Liver (tissue), 8 donors: ENCODE measurements at regions not wholly inside any gene's neighbourhood (a gene's known extent, or its start where the extent isn't known, plus 50 kb on each side); places are given as distances from the start of the nearest gene placed in this dataset.

ENCODE experiments used
- DNase-seq: peaks from one replicate; pipeline ENCODE4 v3.0.0-alpha.2; 2017; ENCODE audit warnings: low spot score
- H3K27ac ChIP-seq, 2 donors: one replicate each; pipeline ENCODE4 v1.7.0; 2013; ENCODE audit warnings: inconsistent platforms in 2 of 2, low read length in 2 of 2, control low read depth in 1 of 2, low read depth in 1 of 2, mild to moderate bottlenecking in 1 of 2
- H3K27me3 ChIP-seq, 4 donors: one replicate each; pipeline versions ENCODE4 v1.6.1 to v1.7.0; 2013; ENCODE audit warnings: low read length in 3 of 4, inconsistent platforms in 1 of 4, mild to moderate bottlenecking in 1 of 4, moderate library complexity in 1 of 4; ENCODE audit not compliant: control insufficient read depth in 4 of 4, insufficient read depth in 4 of 4
- H3K36me3 ChIP-seq, 4 donors: one replicate each; pipeline versions ENCODE4 v1.6.1 to v1.7.0; 2013; ENCODE audit warnings: low read length in 3 of 4, mild to moderate bottlenecking in 3 of 4, low read depth in 1 of 4, moderate library complexity in 1 of 4; ENCODE audit not compliant: control insufficient read depth in 4 of 4, insufficient read depth in 3 of 4
- H3K4me1 ChIP-seq, 4 donors: one replicate each; pipeline versions ENCODE4 v1.6.1 to v1.7.0; 2013; ENCODE audit warnings: low read length in 3 of 4, mild to moderate bottlenecking in 3 of 4, moderate library complexity in 1 of 4; ENCODE audit not compliant: control insufficient read depth in 4 of 4, insufficient read depth in 4 of 4
- H3K4me3 ChIP-seq, 3 donors: one replicate each; pipeline versions ENCODE4 v1.6.1 to v1.7.0; 2013; ENCODE audit warnings: low read length in 3 of 3, control low read depth in 1 of 3, low read depth in 1 of 3, mild to moderate bottlenecking in 1 of 3
- H3K9ac ChIP-seq, 2 donors: one replicate each; pipeline ENCODE4 v1.7.0; 2013; ENCODE audit warnings: low read length in 2 of 2, mild to moderate bottlenecking in 2 of 2, moderate library complexity in 2 of 2, control low read depth in 1 of 2, low read depth in 1 of 2
- H3K9me3 ChIP-seq, 4 donors: one replicate each; pipeline versions ENCODE4 v1.6.1 to v1.7.0; 2013; ENCODE audit warnings: low read length in 3 of 4; ENCODE audit not compliant: control insufficient read depth in 4 of 4
- ATF3 ChIP-seq: IDR thresholded peaks from 2 replicates; pipeline ENCODE4 v1.6.1; 2016; ENCODE audit warnings: antibody characterized with exemption
- EGR1 ChIP-seq, 2 donors: IDR thresholded peaks; 2 replicates each; pipeline ENCODE4 v1.6.1; 2016 to 2018; ENCODE audit warnings: antibody characterized with exemption in 2 of 2, low read depth in 2 of 2
- FOXA1 ChIP-seq: IDR thresholded peaks from 2 replicates; pipeline ENCODE4 v1.6.1; 2016; ENCODE audit warnings: antibody characterized with exemption
- FOXA2 ChIP-seq: IDR thresholded peaks from 2 replicates; pipeline ENCODE4 v1.6.1; 2016; ENCODE audit warnings: antibody characterized with exemption
- GABPA ChIP-seq, 2 donors: IDR thresholded peaks in 1 of 2; conservative IDR thresholded peaks in 1 of 2; 2 replicates each; pipeline ENCODE4 v1.6.1; 2016; ENCODE audit warnings: antibody characterized with exemption in 2 of 2, mild to moderate bottlenecking in 1 of 2, moderate library complexity in 1 of 2
- HNF4A ChIP-seq, 2 donors: conservative IDR thresholded peaks; 2 replicates each; pipeline ENCODE4 v1.6.1; 2016; ENCODE audit warnings: antibody characterized with exemption in 2 of 2, mild to moderate bottlenecking in 2 of 2
- HNF4G ChIP-seq: IDR thresholded peaks from 2 replicates; pipeline ENCODE4 v1.6.1; 2016; ENCODE audit warnings: antibody characterized with exemption
- JUND ChIP-seq, 2 donors: IDR thresholded peaks; 2 replicates each; pipeline ENCODE4 v1.6.1; 2016; ENCODE audit warnings: antibody characterized with exemption in 2 of 2
- NR2F2 ChIP-seq: IDR thresholded peaks from 2 replicates; pipeline ENCODE4 v1.6.1; 2016; ENCODE audit warnings: antibody characterized with exemption
- RAD21 ChIP-seq, 2 donors: IDR thresholded peaks; 2 replicates each; pipeline ENCODE4 v1.6.1; 2016; ENCODE audit warnings: antibody characterized with exemption in 2 of 2, mild to moderate bottlenecking in 2 of 2
- TAF1 ChIP-seq: conservative IDR thresholded peaks from 2 replicates; pipeline ENCODE4 v1.6.1; 2016; ENCODE audit warnings: antibody characterized with exemption, mild to moderate bottlenecking
- YY1 ChIP-seq: IDR thresholded peaks from 2 replicates; pipeline ENCODE4 v1.6.1; 2016; ENCODE audit warnings: antibody characterized with exemption, mild to moderate bottlenecking
- WGBS: extraction: QIAGEN DNeasy Blood & Tissue Kit; methylation state at CpG from one replicate; pipeline ENCODE4 v1.1.7; 2013; 5-methylcytosine and 5-hydroxymethylcytosine counted together
- TF ChIP-seq, protein P1 (sequence below): IDR thresholded peaks from 2 replicates; pipeline ENCODE4 v1.6.1; 2016; ENCODE audit warnings: antibody characterized with exemption
- TF ChIP-seq, protein P2 (sequence below): fragments of 150-350 bp; IDR thresholded peaks from 2 replicates; pipeline ENCODE4 v1.5.1; 2017; ENCODE audit warnings: improper control_type of control experiment, low read depth, low read length; ENCODE audit not compliant: missing input control
- TF ChIP-seq, protein P3 (sequence below): IDR thresholded peaks from 2 replicates; pipeline ENCODE4 v1.6.1; 2016; ENCODE audit warnings: antibody characterized with exemption, mild to moderate bottlenecking
- donor health status: healthy.
- donor health status: healthy.
- donor health status: healthy.
- donor health status: healthy.
- donor health status: healthy.

DNA sequence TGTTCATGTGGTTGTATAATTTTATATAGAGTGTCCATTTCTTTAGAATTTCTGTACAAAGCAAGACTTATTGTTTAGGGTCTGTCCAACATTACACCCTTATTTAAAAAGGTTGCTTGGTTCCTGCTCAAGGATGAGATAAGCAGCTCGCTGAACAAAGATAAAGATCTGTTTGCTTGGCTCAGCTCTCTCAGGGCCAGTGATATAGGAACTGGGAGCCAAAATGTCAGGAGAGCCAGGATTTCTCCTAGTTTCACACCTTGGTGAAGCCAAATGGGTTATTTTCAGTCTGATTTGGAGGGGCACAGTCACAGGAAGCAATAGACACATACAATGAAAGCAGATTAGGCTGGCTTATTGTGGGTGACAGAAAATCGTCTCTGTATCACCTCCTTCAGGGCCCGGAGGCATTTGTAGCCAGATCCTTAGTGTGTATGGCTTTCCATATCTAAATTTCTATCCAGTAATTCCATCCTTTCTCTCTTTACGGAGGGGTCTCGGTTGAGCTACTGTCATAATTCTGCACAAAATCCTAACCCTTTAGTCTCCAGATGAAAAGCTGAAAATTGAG is 396.4 kb downstream of the TMEM232 start:
- no peaks in the 10 kb centered on the region for H3K4me1 ChIP-seq
- H3K9ac ChIP-seq: no peak overlapping the region
- DNase-seq: no peak
- TF ChIP-seq HNF4G (no peak), ATF3 (no peak), EGR1 (IDR thresholded peaks at IDR 0.05; ENCODE audit: low read depth in 2 of 2) (no peak), FOXA1 (no peak), YY1 (no peak), JUND (IDR thresholded peaks at IDR 0.05) (no peak), NR2F2 (no peak), GABPA (IDR thresholded peaks at IDR 0.05 in 1 of 2, conservative IDR thresholded peaks at IDR 0.05 in 1 of 2) (no peak), HNF4A (conservative IDR thresholded peaks at IDR 0.05) (no peak), FOXA2 (no peak), TAF1 (no peak)
- TF ChIP-seq, protein P1, sequence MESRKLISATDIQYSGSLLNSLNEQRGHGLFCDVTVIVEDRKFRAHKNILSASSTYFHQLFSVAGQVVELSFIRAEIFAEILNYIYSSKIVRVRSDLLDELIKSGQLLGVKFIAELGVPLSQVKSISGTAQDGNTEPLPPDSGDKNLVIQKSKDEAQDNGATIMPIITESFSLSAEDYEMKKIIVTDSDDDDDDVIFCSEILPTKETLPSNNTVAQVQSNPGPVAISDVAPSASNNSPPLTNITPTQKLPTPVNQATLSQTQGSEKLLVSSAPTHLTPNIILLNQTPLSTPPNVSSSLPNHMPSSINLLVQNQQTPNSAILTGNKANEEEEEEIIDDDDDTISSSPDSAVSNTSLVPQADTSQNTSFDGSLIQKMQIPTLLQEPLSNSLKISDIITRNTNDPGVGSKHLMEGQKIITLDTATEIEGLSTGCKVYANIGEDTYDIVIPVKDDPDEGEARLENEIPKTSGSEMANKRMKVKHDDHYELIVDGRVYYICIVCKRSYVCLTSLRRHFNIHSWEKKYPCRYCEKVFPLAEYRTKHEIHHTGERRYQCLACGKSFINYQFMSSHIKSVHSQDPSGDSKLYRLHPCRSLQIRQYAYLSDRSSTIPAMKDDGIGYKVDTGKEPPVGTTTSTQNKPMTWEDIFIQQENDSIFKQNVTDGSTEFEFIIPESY: no peak
- TF ChIP-seq, protein P2, sequence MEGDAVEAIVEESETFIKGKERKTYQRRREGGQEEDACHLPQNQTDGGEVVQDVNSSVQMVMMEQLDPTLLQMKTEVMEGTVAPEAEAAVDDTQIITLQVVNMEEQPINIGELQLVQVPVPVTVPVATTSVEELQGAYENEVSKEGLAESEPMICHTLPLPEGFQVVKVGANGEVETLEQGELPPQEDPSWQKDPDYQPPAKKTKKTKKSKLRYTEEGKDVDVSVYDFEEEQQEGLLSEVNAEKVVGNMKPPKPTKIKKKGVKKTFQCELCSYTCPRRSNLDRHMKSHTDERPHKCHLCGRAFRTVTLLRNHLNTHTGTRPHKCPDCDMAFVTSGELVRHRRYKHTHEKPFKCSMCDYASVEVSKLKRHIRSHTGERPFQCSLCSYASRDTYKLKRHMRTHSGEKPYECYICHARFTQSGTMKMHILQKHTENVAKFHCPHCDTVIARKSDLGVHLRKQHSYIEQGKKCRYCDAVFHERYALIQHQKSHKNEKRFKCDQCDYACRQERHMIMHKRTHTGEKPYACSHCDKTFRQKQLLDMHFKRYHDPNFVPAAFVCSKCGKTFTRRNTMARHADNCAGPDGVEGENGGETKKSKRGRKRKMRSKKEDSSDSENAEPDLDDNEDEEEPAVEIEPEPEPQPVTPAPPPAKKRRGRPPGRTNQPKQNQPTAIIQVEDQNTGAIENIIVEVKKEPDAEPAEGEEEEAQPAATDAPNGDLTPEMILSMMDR: no peak
- H3K9me3 ChIP-seq: no peaks in the 10 kb centered on the region
- H3K36me3 ChIP-seq: no peaks in the 10 kb centered on the region
- no peak overlapping the region for H3K27ac ChIP-seq
- no peaks in the 10 kb centered on the region for H3K27me3 ChIP-seq
- 70% methylated on average over 5 of the region's 5 CpGs for WGBS
- H3K4me3 ChIP-seq: no peak overlapping the region

DNA sequence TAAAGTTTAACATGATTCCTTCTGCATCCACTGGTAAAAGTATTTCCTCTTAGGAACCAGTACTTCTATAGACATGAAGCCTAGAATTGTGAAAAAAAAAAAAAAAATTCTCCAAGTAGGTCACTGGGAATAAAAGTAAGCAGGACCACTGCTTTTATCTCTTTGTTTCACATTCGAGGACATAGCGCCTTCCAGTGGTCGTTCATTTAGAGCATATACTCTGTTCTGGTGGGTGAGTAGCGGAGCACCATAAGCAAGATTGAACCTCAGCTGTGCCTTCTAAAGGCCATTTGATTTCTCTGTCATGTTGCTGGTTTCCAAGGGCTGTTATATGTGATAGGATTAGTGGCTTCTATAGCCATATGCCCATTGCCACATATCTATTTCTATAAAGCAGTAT is 393.1 kb downstream of the TMEM232 start:
- no peak for DNase-seq
- TF ChIP-seq, protein P3, sequence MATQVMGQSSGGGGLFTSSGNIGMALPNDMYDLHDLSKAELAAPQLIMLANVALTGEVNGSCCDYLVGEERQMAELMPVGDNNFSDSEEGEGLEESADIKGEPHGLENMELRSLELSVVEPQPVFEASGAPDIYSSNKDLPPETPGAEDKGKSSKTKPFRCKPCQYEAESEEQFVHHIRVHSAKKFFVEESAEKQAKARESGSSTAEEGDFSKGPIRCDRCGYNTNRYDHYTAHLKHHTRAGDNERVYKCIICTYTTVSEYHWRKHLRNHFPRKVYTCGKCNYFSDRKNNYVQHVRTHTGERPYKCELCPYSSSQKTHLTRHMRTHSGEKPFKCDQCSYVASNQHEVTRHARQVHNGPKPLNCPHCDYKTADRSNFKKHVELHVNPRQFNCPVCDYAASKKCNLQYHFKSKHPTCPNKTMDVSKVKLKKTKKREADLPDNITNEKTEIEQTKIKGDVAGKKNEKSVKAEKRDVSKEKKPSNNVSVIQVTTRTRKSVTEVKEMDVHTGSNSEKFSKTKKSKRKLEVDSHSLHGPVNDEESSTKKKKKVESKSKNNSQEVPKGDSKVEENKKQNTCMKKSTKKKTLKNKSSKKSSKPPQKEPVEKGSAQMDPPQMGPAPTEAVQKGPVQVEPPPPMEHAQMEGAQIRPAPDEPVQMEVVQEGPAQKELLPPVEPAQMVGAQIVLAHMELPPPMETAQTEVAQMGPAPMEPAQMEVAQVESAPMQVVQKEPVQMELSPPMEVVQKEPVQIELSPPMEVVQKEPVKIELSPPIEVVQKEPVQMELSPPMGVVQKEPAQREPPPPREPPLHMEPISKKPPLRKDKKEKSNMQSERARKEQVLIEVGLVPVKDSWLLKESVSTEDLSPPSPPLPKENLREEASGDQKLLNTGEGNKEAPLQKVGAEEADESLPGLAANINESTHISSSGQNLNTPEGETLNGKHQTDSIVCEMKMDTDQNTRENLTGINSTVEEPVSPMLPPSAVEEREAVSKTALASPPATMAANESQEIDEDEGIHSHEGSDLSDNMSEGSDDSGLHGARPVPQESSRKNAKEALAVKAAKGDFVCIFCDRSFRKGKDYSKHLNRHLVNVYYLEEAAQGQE: no peak
- peak in 1 of 2 donors; percentile 38 for TF ChIP-seq RAD21 (IDR thresholded peaks at IDR 0.05)
- H3K27ac ChIP-seq: no peak overlapping the region
- WGBS: 71% methylated on average over 4 of the region's 4 CpGs
- no peaks in the 10 kb centered on the region for H3K4me1 ChIP-seq
- H3K36me3 ChIP-seq: no peaks in the 10 kb centered on the region
- H3K4me3 ChIP-seq: no peak overlapping the region
- no peaks in the 10 kb centered on the region for H3K27me3 ChIP-seq
- no peaks in the 10 kb centered on the region for H3K9me3 ChIP-seq
- H3K9ac ChIP-seq: no peak overlapping the region
